ENCODE measurements at regions not wholly inside any gene's neighbourhood (a gene's known extent, or its start where the extent isn't known, plus 50 kb on each side); places are given as distances from the start of the nearest gene placed in this dataset.
A peak's percentile ranks its signal among the peaks of the same experiment; 100 is the strongest.

- TF ChIP-seq CTCF (IDR thresholded peaks at IDR 0.05), result no peak
- intact Hi-C loops (cut with DNase I), result no loop called here
- WGBS, 2 donors, result 86 to 90% methylated on average over 15 of the region's 15 CpGs
- Histone ChIP-seq H3K36me3 (no peaks in the 10 kb centered on the region), H3K27me3 (no peaks in the 10 kb centered on the region), H3K4me3 (no peak overlapping the region), H3K4me1 (no peaks in the 10 kb centered on the region), H3K9me3 (no peaks in the 10 kb centered on the region), H3K27ac (no peak overlapping the region)
- ATAC-seq, result no peak
- DNase-seq, result no peak
Measured at GRCh38 chr4:79526641-79527565, 118.9 kb upstream of the GK2 start.

- no peak overlapping the region for H3K4me3 ChIP-seq
- TF ChIP-seq CTCF (IDR thresholded peaks at IDR 0.05), result no peak
- DNase-seq, result no peak
- ATAC-seq, result no peak
- no peaks in the 10 kb centered on the region for H3K36me3 ChIP-seq
- intact Hi-C loops (cut with DNase I), result no loop called here
- peaks cover 0 to 13% (median 4%) of the 10 kb centered on the region in 9 donors for H3K4me1 ChIP-seq
- H3K27ac ChIP-seq, result no peak overlapping the region
- no peaks in the 10 kb centered on the region for H3K27me3 ChIP-seq
- H3K9me3 ChIP-seq, result no peaks in the 10 kb centered on the region
- 90 to 94% methylated on average over 2 of the region's 2 CpGs for WGBS, 2 donors
Measured at GRCh38 chr4:79516114-79516513, 108.1 kb upstream of the GK2 start.

DNA sequence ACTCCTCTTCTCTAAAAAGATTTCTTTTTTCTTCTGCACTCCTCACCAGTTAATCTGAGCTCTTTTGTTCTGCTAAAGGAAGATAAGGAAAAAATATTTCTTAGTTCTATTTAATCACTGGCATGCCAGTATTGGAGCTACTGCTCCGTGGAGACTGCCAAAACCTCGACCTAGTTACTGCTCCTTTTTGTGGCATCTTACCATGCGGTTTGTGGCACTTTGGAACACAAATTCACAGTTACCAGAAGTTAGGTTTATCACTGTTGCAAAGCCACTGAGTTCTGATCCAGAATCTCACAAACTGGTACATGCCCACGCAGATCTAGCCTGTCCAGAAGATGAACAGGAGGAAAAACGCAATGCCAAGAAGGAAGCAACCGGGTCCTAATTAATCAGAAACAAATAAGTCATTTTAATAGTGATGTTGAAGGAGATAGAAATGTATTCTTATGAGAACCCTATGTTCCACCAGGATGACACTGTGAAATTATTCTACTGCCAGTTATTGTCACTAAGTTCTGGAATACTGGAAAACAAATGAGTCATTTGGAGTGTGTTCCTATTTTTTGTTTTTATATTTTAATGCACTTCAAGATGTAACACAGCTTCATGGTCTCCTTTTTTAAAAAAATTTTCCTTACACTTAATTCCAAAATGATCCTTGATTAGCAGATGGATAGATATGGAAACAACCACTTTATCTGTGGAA lies 106.7 kb upstream of the GK2 start:
- intact Hi-C loops (cut with DNase I), result no loop called here
- Histone ChIP-seq H3K4me3 (no peak overlapping the region), H3K27ac (peak overlapping the region in 1 of 10 donors; percentile 16), H3K27me3 (no peaks in the 10 kb centered on the region), H3K36me3 (no peaks in the 10 kb centered on the region), H3K4me1 (peaks cover 0 to 13% (median 4%) of the 10 kb centered on the region in 9 donors), H3K9me3 (no peaks in the 10 kb centered on the region)
- TF ChIP-seq CTCF (IDR thresholded peaks at IDR 0.05), result no peak
- WGBS, 2 donors, result 44 to 54% methylated on average over 6 of the region's 6 CpGs
- ATAC-seq (peak in 1 of 8 donors; percentile 70), DNase-seq (no peak)

DNA sequence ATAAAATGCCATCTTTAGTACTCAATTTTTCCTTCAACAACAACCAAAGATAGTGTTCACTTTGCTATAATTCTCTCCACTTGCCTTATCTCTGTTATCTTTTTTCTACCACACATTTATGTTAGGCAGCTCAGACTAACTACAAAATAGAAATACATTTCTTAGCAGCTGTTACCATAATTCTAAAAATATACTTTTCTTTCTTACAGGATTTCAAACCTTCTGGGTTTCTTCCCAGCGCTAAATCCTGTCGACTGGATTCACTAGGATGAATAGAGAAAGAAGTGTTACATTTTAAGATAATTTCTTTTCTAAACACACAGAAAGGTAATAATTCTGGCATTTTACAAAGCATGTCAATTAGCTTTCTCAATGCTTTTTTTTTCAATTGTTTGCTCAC lies 105.5 kb upstream of the GK2 start:
- Histone ChIP-seq H3K4me3 (no peak overlapping the region), H3K36me3 (no peaks in the 10 kb centered on the region), H3K27ac (no peak overlapping the region), H3K9me3 (no peaks in the 10 kb centered on the region), H3K27me3 (no peaks in the 10 kb centered on the region), H3K4me1 (peaks cover 0 to 13% (median 4%) of the 10 kb centered on the region in 9 donors)
- DNase-seq (no peak), ATAC-seq (no peak)
- 80 to 83% methylated on average over 2 of the region's 2 CpGs for WGBS, 2 donors
- intact Hi-C loops (cut with DNase I), result no loop called here
- no peak for TF ChIP-seq CTCF (IDR thresholded peaks at IDR 0.05)
